ENCODE measurements at regions not wholly inside any gene's neighbourhood (a gene's known extent, or its start where the extent isn't known, plus 50 kb on each side); places are given as distances from the start of the nearest gene placed in this dataset.

GRCh38 chr6:137981758-137982157 is 114.7 kb downstream of the TNFAIP3 start:
- Histone ChIP-seq H3K27me3 (ENCODE audit: insufficient read depth, poor library complexity, severe bottlenecking) (no peaks in the 10 kb centered on the region), H3K4me3 (replicated peaks; ENCODE audit: insufficient read depth, low read length) (no peak overlapping the region), H3K27ac (replicated peaks) (no peak overlapping the region)
- TF ChIP-seq POLR2AphosphoS5 (IDR thresholded peaks at IDR 0.05; ENCODE audit: low read depth) (no peak), SPI1 (IDR thresholded peaks at IDR 0.05; ENCODE audit: borderline replicate concordance, low read depth) (no peak), REST (IDR thresholded peaks at IDR 0.05; ENCODE audit: insufficient replicate concordance, low read depth) (no peak), CTCF (IDR thresholded peaks at IDR 0.05; ENCODE audit: insufficient read depth, low read length) (no peak), GABPA (IDR thresholded peaks at IDR 0.05; ENCODE audit: low read depth) (no peak)
- no peak for DNase-seq (ENCODE audit: low read depth in 1 of 2, low spot score in 1 of 2)

- H3K4me3 ChIP-seq (replicated peaks; ENCODE audit: insufficient read depth, low read length), result no peak overlapping the region
- TF ChIP-seq CTCF (IDR thresholded peaks at IDR 0.05; ENCODE audit: insufficient read depth, low read length), result no peak
- TF ChIP-seq GABPA (IDR thresholded peaks at IDR 0.05; ENCODE audit: low read depth), result no peak
- no peak for TF ChIP-seq REST (IDR thresholded peaks at IDR 0.05; ENCODE audit: insufficient replicate concordance, low read depth)
- no peak for TF ChIP-seq SPI1 (IDR thresholded peaks at IDR 0.05; ENCODE audit: borderline replicate concordance, low read depth)
- TF ChIP-seq POLR2AphosphoS5 (IDR thresholded peaks at IDR 0.05; ENCODE audit: low read depth), result no peak
- H3K27me3 ChIP-seq (ENCODE audit: insufficient read depth, poor library complexity, severe bottlenecking), result no peaks in the 10 kb centered on the region
- H3K27ac ChIP-seq (replicated peaks), result no peak overlapping the region
- DNase-seq (ENCODE audit: low read depth in 1 of 2, low spot score in 1 of 2), result no peak
Measured at GRCh38 chr6:137982418-137983189, 115.5 kb downstream of the TNFAIP3 start.

GRCh38 chr6:137983269-137983668 is 116.2 kb downstream of the TNFAIP3 start:
- no peak for DNase-seq (ENCODE audit: low read depth in 1 of 2, low spot score in 1 of 2)

More at GRCh38 chr6:137983269-137983668, 116.2 kb downstream of the TNFAIP3 start:
- Histone ChIP-seq H3K27me3 (ENCODE audit: insufficient read depth, poor library complexity, severe bottlenecking) (no peaks in the 10 kb centered on the region), H3K27ac (replicated peaks) (no peak overlapping the region), H3K4me3 (replicated peaks; ENCODE audit: insufficient read depth, low read length) (no peak overlapping the region)
- TF ChIP-seq CTCF (IDR thresholded peaks at IDR 0.05; ENCODE audit: insufficient read depth, low read length), result no peak
- TF ChIP-seq POLR2AphosphoS5 (IDR thresholded peaks at IDR 0.05; ENCODE audit: low read depth), result no peak
- TF ChIP-seq REST (IDR thresholded peaks at IDR 0.05; ENCODE audit: insufficient replicate concordance, low read depth), result no peak
